Stimulated activated CD8-positive, alpha-beta memory T cell treated with anti-CD3 and anti-CD28 coated beads, Interleukin-4, amount 100 ng/mL, for 48 hours (primary cell): ENCODE measurements at regions not wholly inside any gene's neighbourhood (a gene's known extent, or its start where the extent isn't known, plus 50 kb on each side); places are given as distances from the start of the nearest gene placed in this dataset.

Experiments used
- DNase-seq: peaks from one replicate; pipeline ENCODE4 v3.0.0-alpha.2; 2020

- DNase-seq, result no peak
Measured at GRCh38 chr1:208924928-208925327, 658.6 kb upstream of the CAMK1G start.

- DNase-seq, result no peak
Measured at GRCh38 chr1:208928349-208929010, 655.0 kb upstream of the CAMK1G start.

- DNase-seq, result no peak
Measured at GRCh38 chr1:208929575-208929974, 653.9 kb upstream of the CAMK1G start.

GRCh38 chr1:208931936-208932335 is 651.6 kb upstream of the CAMK1G start:
- DNase-seq, result no peak

- DNase-seq, result no peak
Measured at GRCh38 chr1:208933984-208934525, 649.5 kb upstream of the CAMK1G start.

GRCh38 chr1:208934933-208935332 is 648.6 kb upstream of the CAMK1G start:
- DNase-seq, result no peak

GRCh38 chr1:208935517-208936187 is 647.9 kb upstream of the CAMK1G start:
- DNase-seq, result no peak

GRCh38 chr1:208939537-208940085 is 643.9 kb upstream of the CAMK1G start:
- no peak for DNase-seq

- DNase-seq, result no peak
Measured at GRCh38 chr1:208942394-208943130, 641.0 kb upstream of the CAMK1G start.

GRCh38 chr1:208943291-208943690 is 640.2 kb upstream of the CAMK1G start:
- DNase-seq, result no peak

- no peak for DNase-seq
Measured at GRCh38 chr1:208944981-208945451, 638.5 kb upstream of the CAMK1G start.

GRCh38 chr1:208950206-208950605 is 633.3 kb upstream of the CAMK1G start:
- DNase-seq, result no peak

- no peak for DNase-seq
Measured at GRCh38 chr1:208951026-208951525, 632.4 kb upstream of the CAMK1G start.

GRCh38 chr1:208951908-208952307 is 631.6 kb upstream of the CAMK1G start:
- DNase-seq, result no peak

GRCh38 chr1:208962867-208963266 is 620.6 kb upstream of the CAMK1G start:
- no peak for DNase-seq

- DNase-seq, result no peak
Measured at GRCh38 chr1:208965351-208965750, 618.2 kb upstream of the CAMK1G start.

- DNase-seq, result no peak
Measured at GRCh38 chr1:208967334-208967733, 616.2 kb upstream of the CAMK1G start.

GRCh38 chr1:208974717-208975116 is 608.8 kb upstream of the CAMK1G start:
- no peak for DNase-seq

GRCh38 chr1:208975456-208975855 is 608.1 kb upstream of the CAMK1G start:
- no peak for DNase-seq

GRCh38 chr1:208977012-208977411 is 606.5 kb upstream of the CAMK1G start:
- no peak for DNase-seq

- DNase-seq, result no peak
Measured at GRCh38 chr1:208977638-208978256, 605.8 kb upstream of the CAMK1G start.

GRCh38 chr1:208979776-208980175 is 603.7 kb upstream of the CAMK1G start:
- DNase-seq, result no peak

GRCh38 chr1:208980605-208981004 is 602.9 kb upstream of the CAMK1G start:
- no peak for DNase-seq
